HEK293 (cell line): ENCODE measurements at regions not wholly inside any gene's neighbourhood (a gene's known extent, or its start where the extent isn't known, plus 50 kb on each side); places are given as distances from the start of the nearest gene placed in this dataset.

Source experiments
- CTCF ChIA-PET: fragments of 350-600 bp; formaldehyde crosslinking; extraction: SDS; loops from one replicate; lab custom pipeline; 2021; ENCODE audit warnings: antibody characterized with exemption; lab: Yijun Ruan, JAX
- POLR2A ChIA-PET: fragments of 300-600 bp; formaldehyde crosslinking; extraction: SDS; loops from one replicate; lab custom pipeline; 2020; ENCODE audit warnings: antibody characterized with exemption, inconsistent platforms; lab: Yijun Ruan, JAX
- H3K27ac ChIP-seq: fragments of 200-500 bp; sonication (Bioruptor generic); 2 replicates; pipeline ENCODE4 v1.5.1; 2014; ENCODE audit warnings: low read depth, low read length, control low read depth, inconsistent platforms; ENCODE audit errors: extremely low read depth
- H3K36me3 ChIP-seq, 2 experiments: fragments of 200-500 bp in 1 of 2; sonication (Bioruptor generic) in 1 of 2; 1 replicate in 1 of 2; 2 replicates in 1 of 2; pipeline ENCODE4 v1.5.1; 2014 to 2017; ENCODE audit warnings: inconsistent platforms in 2 of 2, low read length in 2 of 2; ENCODE audit not compliant: control insufficient read depth in 2 of 2, insufficient read depth in 1 of 2
- H3K4me1 ChIP-seq: fragments of 200-500 bp; sonication (Bioruptor generic); 2 replicates; pipeline ENCODE4 v1.5.1; 2014; ENCODE audit warnings: mild to moderate bottlenecking, low read length, inconsistent platforms; ENCODE audit not compliant: control insufficient read depth, insufficient read depth
- H3K4me3 ChIP-seq: 2 replicates; pipeline ENCODE4 v1.5.1; 2011; ENCODE audit warnings: low read depth, mild to moderate bottlenecking, control low read depth, low read length, moderate library complexity
- H3K9me3 ChIP-seq: fragments of 200-500 bp; sonication (Bioruptor generic); 2 replicates; pipeline ENCODE4 v1.5.1; 2014; ENCODE audit warnings: low read depth, low read length, inconsistent platforms; ENCODE audit not compliant: control insufficient read depth, insufficient read depth
- HOXC10 ChIP-seq: sonication (generic); formaldehyde crosslinking; IDR thresholded peaks from 2 replicates; pipeline ENCODE4 v1.8.1; 2023; ENCODE audit warnings: mild to moderate bottlenecking, missing genetic modification reagents
- KLF9 ChIP-seq: fragments of 450-650 bp; formaldehyde crosslinking; IDR thresholded peaks from 2 replicates; pipeline ENCODE4 v1.5.1; 2016; ENCODE audit warnings: missing biosample characterization, missing genetic modification characterization, low read depth
- RBAK ChIP-seq: fragments of 450-650 bp; formaldehyde crosslinking; IDR thresholded peaks from 2 replicates; pipeline ENCODE4 v1.5.1; 2016; ENCODE audit warnings: missing biosample characterization, missing genetic modification characterization
- SETDB1 ChIP-seq: IDR thresholded peaks from one replicate; pipeline ENCODE4 v1.6.1; 2017; ENCODE audit warnings: mild to moderate bottlenecking, low read length, moderate library complexity, mixed read lengths; ENCODE audit not compliant: insufficient read length
- WT1 ChIP-seq: fragments of 450-650 bp; formaldehyde crosslinking; IDR thresholded peaks from 2 replicates; pipeline ENCODE4 v1.5.1; 2016; ENCODE audit warnings: missing biosample characterization, missing genetic modification characterization
- YY1 ChIP-seq: fragments of 450-650 bp; formaldehyde crosslinking; IDR thresholded peaks from 2 replicates; pipeline ENCODE4 v1.5.1; 2018; ENCODE audit warnings: missing biosample characterization, missing genetic modification characterization
- ZBTB20 ChIP-seq: fragments of 450-650 bp; formaldehyde crosslinking; IDR thresholded peaks from 2 replicates; pipeline ENCODE4 v1.5.1; 2016; ENCODE audit warnings: missing biosample characterization, missing genetic modification characterization
- ZBTB8A ChIP-seq: fragments of 450-650 bp; formaldehyde crosslinking; IDR thresholded peaks from 2 replicates; pipeline ENCODE4 v1.5.1; 2016; ENCODE audit warnings: missing biosample characterization, missing genetic modification characterization
- ZNF169 ChIP-seq: fragments of 450-650 bp; formaldehyde crosslinking; IDR thresholded peaks from 2 replicates; pipeline ENCODE4 v1.5.1; 2016; ENCODE audit warnings: missing biosample characterization, missing genetic modification characterization
- ZNF324 ChIP-seq: fragments of 450-650 bp; formaldehyde crosslinking; IDR thresholded peaks from 2 replicates; pipeline ENCODE4 v1.5.1; 2016; ENCODE audit warnings: missing biosample characterization, missing genetic modification characterization
- ZNF521 ChIP-seq: fragments of 450-650 bp; formaldehyde crosslinking; IDR thresholded peaks from 2 replicates; pipeline ENCODE4 v1.5.1; 2017; ENCODE audit warnings: missing biosample characterization, mild to moderate bottlenecking, missing genetic modification characterization
- ZNF548 ChIP-seq: fragments of 450-650 bp; formaldehyde crosslinking; IDR thresholded peaks from 2 replicates; pipeline ENCODE4 v1.5.1; 2016; ENCODE audit warnings: missing biosample characterization, missing genetic modification characterization
- ZNF660 ChIP-seq: fragments of 450-650 bp; IDR thresholded peaks from 2 replicates; pipeline ENCODE4 v1.5.1; 2018; ENCODE audit warnings: missing biosample characterization, mild to moderate bottlenecking, missing genetic modification characterization
- ZNF664 ChIP-seq: fragments of 450-650 bp; formaldehyde crosslinking; IDR thresholded peaks from 2 replicates; pipeline ENCODE4 v1.5.1; 2016; ENCODE audit warnings: missing biosample characterization, missing genetic modification characterization
- ZNF747 ChIP-seq: fragments of 450-650 bp; formaldehyde crosslinking; IDR thresholded peaks from 2 replicates; pipeline ENCODE4 v1.5.1; 2016; ENCODE audit warnings: missing biosample characterization, missing genetic modification characterization
- ZNF792 ChIP-seq: fragments of 450-650 bp; formaldehyde crosslinking; IDR thresholded peaks from 2 replicates; pipeline ENCODE4 v1.5.1; 2016; ENCODE audit warnings: missing biosample characterization, missing genetic modification characterization
- TF ChIP-seq, protein P1 (sequence below): fragments of 450-650 bp; formaldehyde crosslinking; IDR thresholded peaks from 2 replicates; pipeline ENCODE4 v1.5.1; 2017; ENCODE audit warnings: missing biosample characterization, missing genetic modification characterization
- TF ChIP-seq, protein P2 (sequence below): fragments of 450-650 bp; formaldehyde crosslinking; IDR thresholded peaks from 2 replicates; pipeline ENCODE4 v1.5.1; 2017; ENCODE audit warnings: missing biosample characterization, missing genetic modification characterization
- TF ChIP-seq, protein P3 (sequence below): fragments of 450-650 bp; formaldehyde crosslinking; IDR thresholded peaks from 2 replicates; pipeline ENCODE4 v1.5.0; 2017; ENCODE audit warnings: missing biosample characterization, missing genetic modification characterization, borderline replicate concordance
- TF ChIP-seq, protein P4 (sequence below): fragments of 450-650 bp; IDR thresholded peaks from 2 replicates; pipeline ENCODE4 v1.5.1; 2018; ENCODE audit warnings: missing biosample characterization, missing genetic modification characterization
- TF ChIP-seq, protein P5 (sequence below): fragments of 450-650 bp; formaldehyde crosslinking; IDR thresholded peaks from 2 replicates; pipeline ENCODE4 v1.5.1; 2016; ENCODE audit warnings: missing biosample characterization, missing genetic modification characterization, borderline replicate concordance

DNA sequence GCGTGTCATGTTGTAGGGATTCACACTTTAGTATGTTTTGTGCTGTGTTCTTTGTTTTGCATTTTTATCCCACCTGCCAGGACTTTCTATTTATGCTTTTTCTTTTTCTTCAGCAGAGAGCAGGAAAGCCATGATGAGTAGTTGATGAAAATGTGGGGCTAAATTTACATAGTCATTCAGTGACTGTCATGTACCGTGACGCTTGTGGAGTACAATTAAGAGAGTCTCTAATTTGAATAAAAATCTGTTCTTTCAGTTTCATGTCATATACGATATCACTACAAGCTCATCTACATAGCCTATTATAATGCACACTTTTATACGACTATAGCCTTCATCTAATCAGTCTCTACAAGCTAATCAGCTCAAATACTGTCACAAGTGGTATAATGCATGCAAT, 112.7 kb upstream of the SPATS2L start:
- no peaks in the 10 kb centered on the region for H3K9me3 ChIP-seq
- no peaks in the 10 kb centered on the region for H3K4me1 ChIP-seq
- TF ChIP-seq, protein P1, sequence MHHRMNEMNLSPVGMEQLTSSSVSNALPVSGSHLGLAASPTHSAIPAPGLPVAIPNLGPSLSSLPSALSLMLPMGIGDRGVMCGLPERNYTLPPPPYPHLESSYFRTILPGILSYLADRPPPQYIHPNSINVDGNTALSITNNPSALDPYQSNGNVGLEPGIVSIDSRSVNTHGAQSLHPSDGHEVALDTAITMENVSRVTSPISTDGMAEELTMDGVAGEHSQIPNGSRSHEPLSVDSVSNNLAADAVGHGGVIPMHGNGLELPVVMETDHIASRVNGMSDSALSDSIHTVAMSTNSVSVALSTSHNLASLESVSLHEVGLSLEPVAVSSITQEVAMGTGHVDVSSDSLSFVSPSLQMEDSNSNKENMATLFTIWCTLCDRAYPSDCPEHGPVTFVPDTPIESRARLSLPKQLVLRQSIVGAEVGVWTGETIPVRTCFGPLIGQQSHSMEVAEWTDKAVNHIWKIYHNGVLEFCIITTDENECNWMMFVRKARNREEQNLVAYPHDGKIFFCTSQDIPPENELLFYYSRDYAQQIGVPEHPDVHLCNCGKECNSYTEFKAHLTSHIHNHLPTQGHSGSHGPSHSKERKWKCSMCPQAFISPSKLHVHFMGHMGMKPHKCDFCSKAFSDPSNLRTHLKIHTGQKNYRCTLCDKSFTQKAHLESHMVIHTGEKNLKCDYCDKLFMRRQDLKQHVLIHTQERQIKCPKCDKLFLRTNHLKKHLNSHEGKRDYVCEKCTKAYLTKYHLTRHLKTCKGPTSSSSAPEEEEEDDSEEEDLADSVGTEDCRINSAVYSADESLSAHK = no peak
- TF ChIP-seq ZBTB8A (no peak), SETDB1 (no peak)
- TF ChIP-seq, protein P2, sequence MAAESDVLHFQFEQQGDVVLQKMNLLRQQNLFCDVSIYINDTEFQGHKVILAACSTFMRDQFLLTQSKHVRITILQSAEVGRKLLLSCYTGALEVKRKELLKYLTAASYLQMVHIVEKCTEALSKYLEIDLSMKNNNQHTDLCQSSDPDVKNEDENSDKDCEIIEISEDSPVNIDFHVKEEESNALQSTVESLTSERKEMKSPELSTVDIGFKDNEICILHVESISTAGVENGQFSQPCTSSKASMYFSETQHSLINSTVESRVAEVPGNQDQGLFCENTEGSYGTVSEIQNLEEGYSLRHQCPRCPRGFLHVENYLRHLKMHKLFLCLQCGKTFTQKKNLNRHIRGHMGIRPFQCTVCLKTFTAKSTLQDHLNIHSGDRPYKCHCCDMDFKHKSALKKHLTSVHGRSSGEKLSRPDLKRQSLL = no peak
- TF ChIP-seq, all 188 proteins: peak for 0
- no peak overlapping the region for H3K27ac ChIP-seq
- CTCF ChIA-PET = no interaction called here
- POLR2A ChIA-PET = no interaction called here
- H3K4me3 ChIP-seq = no peak overlapping the region
- no peaks in the 10 kb centered on the region for H3K36me3 ChIP-seq

DNA sequence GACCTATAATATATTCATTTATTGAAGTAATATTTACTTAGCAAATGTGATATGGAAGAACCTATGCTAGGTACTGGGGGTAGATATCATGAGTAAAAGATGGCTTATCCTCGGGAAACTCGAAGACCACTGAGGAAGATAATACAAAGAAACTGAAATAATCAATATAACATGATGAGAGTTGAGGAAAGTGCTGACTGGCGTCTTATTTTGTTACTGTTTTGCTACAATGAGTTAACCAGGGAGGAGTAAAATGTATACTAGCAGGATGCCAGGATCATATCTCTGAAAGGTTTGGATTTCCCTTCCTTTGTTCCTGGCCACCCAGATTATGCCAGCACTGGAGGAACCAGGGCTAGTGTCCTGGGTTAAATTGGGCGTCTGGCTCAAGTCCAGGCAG, 111.7 kb upstream of the SPATS2L start:
- POLR2A ChIA-PET = no interaction called here
- Histone ChIP-seq H3K9me3 (no peaks in the 10 kb centered on the region), H3K4me3 (no peak overlapping the region), H3K27ac (no peak overlapping the region), H3K36me3 (no peaks in the 10 kb centered on the region), H3K4me1 (no peaks in the 10 kb centered on the region)
- CTCF ChIA-PET = no interaction called here
- TF ChIP-seq ZNF660 (tag by site-specific recombination) (no peak), ZNF747 (tag by site-specific recombination) (no peak), ZNF521 (tag by site-specific recombination) (no peak), YY1 (tag by site-specific recombination) (no peak)

DNA sequence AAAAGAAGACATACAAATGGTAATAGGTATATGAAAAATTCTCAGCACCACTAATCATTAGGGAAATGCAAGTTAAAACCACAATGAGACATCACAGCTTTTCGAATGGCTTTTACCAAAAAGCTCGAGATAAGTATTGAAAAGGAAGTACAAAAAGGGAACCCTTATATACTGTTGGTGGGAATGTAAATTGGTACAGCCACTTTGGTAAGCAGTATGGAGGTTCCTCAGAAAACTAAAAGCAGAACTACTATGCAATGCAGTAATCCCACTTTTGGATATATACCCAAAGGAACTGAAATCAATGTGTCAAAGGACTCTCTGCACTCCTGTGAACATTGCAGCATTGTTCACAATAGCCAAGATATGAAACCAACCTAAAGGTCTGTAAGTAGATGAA, 107.5 kb upstream of the SPATS2L start:
- H3K27ac ChIP-seq = no peak overlapping the region
- ChIA-PET POLR2A (no interaction called here), CTCF (interaction anchor here (0.6 to 1.7 kb wide), 6 partner anchors 8 to 504 kb away, joined by 3 to 4 read pairs (median 3); no protein-coding TSS in a partner anchor)
- no peaks in the 10 kb centered on the region for H3K36me3 ChIP-seq
- H3K4me3 ChIP-seq = no peak overlapping the region
- H3K9me3 ChIP-seq = no peaks in the 10 kb centered on the region
- H3K4me1 ChIP-seq = no peaks in the 10 kb centered on the region
- TF ChIP-seq ZNF792 (tag by site-specific recombination) (no peak), RBAK (no peak), ZNF548 (tag by site-specific recombination) (no peak), ZNF324 (tag by site-specific recombination) (no peak), ZBTB20 (no peak), KLF9 (tag by site-specific recombination) (no peak), WT1 (tag by site-specific recombination) (no peak), ZNF664 (tag by site-specific recombination) (no peak), ZNF660 (tag by site-specific recombination) (no peak), ZNF169 (tag by site-specific recombination) (no peak), HOXC10 (no peak)
- TF ChIP-seq, protein P3, sequence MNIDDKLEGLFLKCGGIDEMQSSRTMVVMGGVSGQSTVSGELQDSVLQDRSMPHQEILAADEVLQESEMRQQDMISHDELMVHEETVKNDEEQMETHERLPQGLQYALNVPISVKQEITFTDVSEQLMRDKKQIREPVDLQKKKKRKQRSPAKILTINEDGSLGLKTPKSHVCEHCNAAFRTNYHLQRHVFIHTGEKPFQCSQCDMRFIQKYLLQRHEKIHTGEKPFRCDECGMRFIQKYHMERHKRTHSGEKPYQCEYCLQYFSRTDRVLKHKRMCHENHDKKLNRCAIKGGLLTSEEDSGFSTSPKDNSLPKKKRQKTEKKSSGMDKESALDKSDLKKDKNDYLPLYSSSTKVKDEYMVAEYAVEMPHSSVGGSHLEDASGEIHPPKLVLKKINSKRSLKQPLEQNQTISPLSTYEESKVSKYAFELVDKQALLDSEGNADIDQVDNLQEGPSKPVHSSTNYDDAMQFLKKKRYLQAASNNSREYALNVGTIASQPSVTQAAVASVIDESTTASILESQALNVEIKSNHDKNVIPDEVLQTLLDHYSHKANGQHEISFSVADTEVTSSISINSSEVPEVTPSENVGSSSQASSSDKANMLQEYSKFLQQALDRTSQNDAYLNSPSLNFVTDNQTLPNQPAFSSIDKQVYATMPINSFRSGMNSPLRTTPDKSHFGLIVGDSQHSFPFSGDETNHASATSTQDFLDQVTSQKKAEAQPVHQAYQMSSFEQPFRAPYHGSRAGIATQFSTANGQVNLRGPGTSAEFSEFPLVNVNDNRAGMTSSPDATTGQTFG = no peak
- TF ChIP-seq, protein P2 = no peak
- TF ChIP-seq, protein P4, sequence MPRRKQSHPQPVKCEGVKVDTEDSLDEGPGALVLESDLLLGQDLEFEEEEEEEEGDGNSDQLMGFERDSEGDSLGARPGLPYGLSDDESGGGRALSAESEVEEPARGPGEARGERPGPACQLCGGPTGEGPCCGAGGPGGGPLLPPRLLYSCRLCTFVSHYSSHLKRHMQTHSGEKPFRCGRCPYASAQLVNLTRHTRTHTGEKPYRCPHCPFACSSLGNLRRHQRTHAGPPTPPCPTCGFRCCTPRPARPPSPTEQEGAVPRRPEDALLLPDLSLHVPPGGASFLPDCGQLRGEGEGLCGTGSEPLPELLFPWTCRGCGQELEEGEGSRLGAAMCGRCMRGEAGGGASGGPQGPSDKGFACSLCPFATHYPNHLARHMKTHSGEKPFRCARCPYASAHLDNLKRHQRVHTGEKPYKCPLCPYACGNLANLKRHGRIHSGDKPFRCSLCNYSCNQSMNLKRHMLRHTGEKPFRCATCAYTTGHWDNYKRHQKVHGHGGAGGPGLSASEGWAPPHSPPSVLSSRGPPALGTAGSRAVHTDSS (tag by site-specific recombination) = no peak
- TF ChIP-seq, protein P5, sequence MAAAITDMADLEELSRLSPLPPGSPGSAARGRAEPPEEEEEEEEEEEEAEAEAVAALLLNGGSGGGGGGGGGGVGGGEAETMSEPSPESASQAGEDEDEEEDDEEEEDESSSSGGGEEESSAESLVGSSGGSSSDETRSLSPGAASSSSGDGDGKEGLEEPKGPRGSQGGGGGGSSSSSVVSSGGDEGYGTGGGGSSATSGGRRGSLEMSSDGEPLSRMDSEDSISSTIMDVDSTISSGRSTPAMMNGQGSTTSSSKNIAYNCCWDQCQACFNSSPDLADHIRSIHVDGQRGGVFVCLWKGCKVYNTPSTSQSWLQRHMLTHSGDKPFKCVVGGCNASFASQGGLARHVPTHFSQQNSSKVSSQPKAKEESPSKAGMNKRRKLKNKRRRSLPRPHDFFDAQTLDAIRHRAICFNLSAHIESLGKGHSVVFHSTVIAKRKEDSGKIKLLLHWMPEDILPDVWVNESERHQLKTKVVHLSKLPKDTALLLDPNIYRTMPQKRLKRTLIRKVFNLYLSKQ = no peak
